HG02885 (cell line): ENCODE measurements at regions not wholly inside any gene's neighbourhood (a gene's known extent, or its start where the extent isn't known, plus 50 kb on each side); places are given as distances from the start of the nearest gene placed in this dataset.
"Not testable (repeated sequence)": the region's sequence is repeated elsewhere in the genome, so short reads cannot be mapped to it uniquely, and the experiment has no call there.

Experiments
- ATAC-seq: cut with Tn5 transposase; IDR thresholded peaks from one replicate; pipeline ENCODE4 v1.9.1; 2021; ENCODE audit warnings: mild to moderate bottlenecking; ENCODE audit not compliant: unreplicated experiment, poor library complexity

GRCh38 chr1:38680801-38681510 lies 178.6 kb downstream of the RRAGC start:
- no peak for ATAC-seq

GRCh38 chr1:38677756-38678155 lies 181.8 kb downstream of the RRAGC start:
- no peak for ATAC-seq

GRCh38 chr1:38677311-38677710 lies 182.3 kb downstream of the RRAGC start:
- ATAC-seq: no peak

DNA sequence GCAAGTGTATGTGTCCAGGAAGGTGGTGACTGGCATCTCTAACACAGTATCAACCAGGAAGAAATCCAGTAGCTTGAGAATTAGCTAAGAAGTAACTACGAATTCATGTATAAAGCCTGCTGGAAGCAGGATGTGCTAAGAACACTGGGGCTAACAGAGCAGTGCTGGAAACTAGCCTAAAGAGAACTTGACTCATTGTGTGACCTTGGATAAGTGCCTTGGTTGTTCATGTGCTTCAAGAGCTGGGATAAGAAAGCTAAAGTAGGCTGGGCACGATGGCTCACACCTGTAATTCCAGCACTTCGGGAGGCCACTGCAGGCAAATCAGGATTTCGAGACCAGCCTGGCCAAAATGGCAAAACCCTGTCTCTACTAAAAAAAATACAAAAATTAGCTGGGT lies 186.9 kb downstream of the RRAGC start:
- ATAC-seq: no peak

DNA sequence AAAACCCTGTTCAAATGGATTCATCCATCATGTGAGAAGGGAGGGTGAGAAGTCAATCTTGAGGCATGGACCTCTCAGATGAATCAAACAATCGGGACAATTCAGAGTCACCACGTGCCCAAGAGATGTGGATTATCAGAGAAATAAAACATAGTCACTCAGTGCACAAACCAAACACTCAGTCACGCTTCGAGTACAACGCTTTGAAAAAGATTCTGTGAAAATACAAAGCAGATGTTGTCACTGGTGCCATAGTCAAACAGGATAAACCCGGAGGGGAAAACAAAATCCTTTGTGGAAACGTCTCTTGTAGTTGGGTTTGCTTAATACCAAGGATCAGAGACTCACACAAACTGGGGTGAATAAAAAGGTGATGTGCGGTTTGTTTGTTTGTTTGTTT lies 188.4 kb downstream of the RRAGC start:
- ATAC-seq: no peak

- no peak for ATAC-seq
These were observed 188.9 kb downstream of the RRAGC start for GRCh38 chr1:38670544-38671122.

DNA sequence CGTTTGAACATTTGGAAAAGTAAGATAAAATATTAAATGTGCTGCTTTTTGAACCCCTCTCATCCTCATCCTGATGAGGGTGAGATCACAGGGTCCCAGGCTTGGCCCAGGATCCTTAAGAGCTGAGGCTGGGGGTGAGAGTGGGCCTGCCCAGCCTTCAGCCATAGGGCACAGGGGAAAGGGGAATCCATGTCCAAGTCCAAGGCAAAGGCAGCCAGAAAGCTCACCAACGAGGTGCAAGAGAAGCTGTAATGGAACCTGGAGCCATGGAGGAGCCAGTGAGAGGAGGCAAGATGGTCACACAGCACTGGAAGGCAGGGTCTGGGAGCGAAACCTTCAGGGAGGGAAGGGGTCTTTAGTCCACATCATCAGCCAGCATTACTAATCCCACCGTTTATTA lies 191.9 kb downstream of the RRAGC start:
- no peak for ATAC-seq

GRCh38 chr1:38662126-38662525 lies 197.4 kb downstream of the RRAGC start:
- no peak for ATAC-seq

GRCh38 chr1:38658883-38659282 lies 200.7 kb downstream of the RRAGC start:
- no peak for ATAC-seq

DNA sequence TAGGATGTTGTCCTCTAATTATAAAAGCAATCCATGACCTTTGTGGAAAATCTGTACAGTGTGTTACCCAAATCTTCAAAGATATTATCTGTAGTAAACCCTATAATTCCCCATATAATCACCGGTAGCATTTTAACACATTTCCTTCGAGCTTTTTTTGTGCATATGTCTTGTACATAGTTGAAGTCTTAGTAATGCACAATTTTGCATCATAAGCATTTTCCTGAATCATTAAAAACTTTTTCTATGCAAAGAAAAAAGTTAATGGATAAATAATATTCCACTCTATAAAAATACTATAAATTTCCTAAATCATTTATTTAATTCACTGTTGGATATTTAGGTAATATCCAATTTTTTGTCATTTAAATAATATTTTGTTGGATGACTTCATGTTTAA lies 201.7 kb downstream of the RRAGC start:
- no peak for ATAC-seq

GRCh38 chr1:38657207-38657840 lies 202.2 kb downstream of the RRAGC start:
- no peak for ATAC-seq

DNA sequence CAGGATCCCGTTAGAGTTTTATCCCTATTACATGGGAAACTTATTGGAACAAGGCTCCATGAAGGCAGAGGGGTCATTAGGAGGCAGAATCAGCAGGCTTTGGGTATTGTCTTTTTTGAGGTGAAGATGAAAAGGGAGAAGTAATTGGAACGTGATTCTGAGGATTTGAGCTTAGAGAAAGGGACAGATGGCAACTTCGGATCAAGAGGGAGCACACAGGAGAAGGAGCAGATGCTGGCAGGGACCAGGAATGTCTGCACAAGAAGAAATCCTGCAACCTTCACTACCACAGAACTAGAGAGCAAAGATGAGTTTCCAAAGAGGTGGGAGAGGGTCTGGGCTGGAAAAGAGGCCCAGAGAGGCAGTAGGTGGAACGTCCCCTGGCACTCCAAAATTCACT lies 202.8 kb downstream of the RRAGC start:
- ATAC-seq: no peak

- no peak for ATAC-seq
These were observed 207.4 kb downstream of the RRAGC start for GRCh38 chr1:38652217-38652616.

DNA sequence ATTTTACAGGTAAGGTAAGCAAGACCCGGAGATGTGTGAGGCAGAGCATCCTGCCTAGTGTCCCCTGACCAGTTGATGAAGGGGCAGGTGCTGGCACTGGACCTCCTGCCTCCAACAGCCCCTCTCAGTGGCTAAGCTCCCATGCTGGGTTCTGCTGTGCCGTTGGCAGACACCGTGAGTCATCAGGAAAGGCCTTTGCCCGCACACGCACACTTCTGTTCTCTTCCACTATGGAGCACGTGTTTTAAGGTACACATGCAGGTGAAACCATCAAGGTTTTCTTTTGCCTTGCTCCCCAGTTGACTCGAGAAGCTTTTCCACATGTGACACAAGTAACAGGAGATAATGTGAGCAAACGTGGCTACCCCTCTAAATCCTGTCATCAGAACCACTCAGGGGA lies 207.9 kb downstream of the RRAGC start:
- no peak for ATAC-seq

- no peak for ATAC-seq
These were observed 211.2 kb downstream of the RRAGC start for GRCh38 chr1:38648417-38648816.

- not testable (repeated sequence) for ATAC-seq
These were observed 212.2 kb downstream of the RRAGC start for GRCh38 chr1:38647341-38647740.

GRCh38 chr1:38644092-38644491 lies 215.5 kb downstream of the RRAGC start:
- ATAC-seq: no peak

DNA sequence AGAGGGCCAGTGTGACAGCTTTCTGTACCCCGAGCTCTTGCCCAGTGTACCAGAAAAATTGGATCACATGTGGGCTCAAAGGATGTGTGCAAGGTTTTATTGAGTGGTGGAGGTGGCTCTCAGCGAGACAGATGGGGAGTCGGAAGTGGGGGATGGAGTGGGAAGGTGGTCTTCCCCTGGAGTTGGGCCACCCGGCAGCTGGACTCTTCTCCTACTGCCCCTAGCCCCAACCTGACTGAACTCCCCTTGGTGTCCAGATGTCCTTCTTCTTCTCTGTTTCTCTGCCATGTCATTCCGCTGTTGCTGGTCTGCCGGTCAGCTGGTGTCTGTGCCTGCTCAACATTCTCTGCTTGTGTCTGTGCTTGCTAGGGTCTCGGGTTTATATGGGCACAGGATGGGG lies 217.9 kb downstream of the RRAGC start:
- ATAC-seq: no peak

- no peak for ATAC-seq
These were observed 219.2 kb downstream of the RRAGC start for GRCh38 chr1:38640371-38640770.

- no peak for ATAC-seq
These were observed 231.3 kb downstream of the RRAGC start for GRCh38 chr1:38628241-38628640.

DNA sequence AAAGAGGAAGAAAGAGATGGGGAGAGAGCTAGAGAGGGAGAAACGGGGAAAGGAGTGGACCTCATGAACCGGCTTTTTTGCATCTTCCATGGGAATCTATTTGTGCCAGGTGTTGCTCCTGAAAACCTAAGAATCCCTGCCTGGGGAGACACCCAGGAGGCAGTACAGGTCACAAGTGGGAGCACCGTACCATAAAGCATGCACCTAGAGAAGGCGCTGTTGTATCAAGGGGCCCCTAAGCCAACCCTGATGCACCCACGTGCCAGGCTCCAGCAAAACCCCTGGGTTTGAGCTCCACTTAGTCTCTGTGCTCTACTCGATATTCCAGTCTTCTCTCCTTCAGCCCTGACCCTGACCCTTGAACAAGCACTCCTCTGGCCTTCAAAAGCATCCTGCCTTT lies 233.6 kb downstream of the RRAGC start:
- ATAC-seq: no peak
